CD4-positive, alpha-beta T cell (primary cell): ENCODE measurements at regions not wholly inside any gene's neighbourhood (a gene's known extent, or its start where the extent isn't known, plus 50 kb on each side); places are given as distances from the start of the nearest gene placed in this dataset.
"Not testable (repeated sequence)": the region's sequence is repeated elsewhere in the genome, so short reads cannot be mapped to it uniquely, and the experiment has no call there.

Experiments used
- ATAC-seq: fragments of 200-7000 bp; cut with Tn5 transposase; one replicate; pipeline ENCODE4 v1.10.0; 2022; ENCODE audit warnings: mild to moderate bottlenecking; ENCODE audit not compliant: poor library complexity
- CTCF ChIA-PET: fragments of 350-600 bp; sonication (Branson Sonifier 250); formaldehyde crosslinking; loops from one replicate; lab custom pipeline; 2021; ENCODE audit warnings: antibody characterized with exemption, inconsistent platforms; lab: Charles Lee
- POLR2A ChIA-PET: fragments of 350-600 bp; sonication (Branson Sonifier 250); formaldehyde crosslinking; loops from one replicate; lab custom pipeline; 2021; ENCODE audit warnings: antibody characterized with exemption, inconsistent platforms; lab: Charles Lee
- DNase-seq, 14 experiments: peaks; one replicate each; pipeline ENCODE4 v3.0.0-alpha.2; 2013 to 2020; ENCODE audit warnings: mixed read lengths in 2 of 14
- H3K27ac ChIP-seq, 2 donors: one replicate each; pipeline versions ENCODE4 v1.5.1 to v1.7.0; 2013; ENCODE audit warnings: low read length in 2 of 2, low read depth in 1 of 2, mild to moderate bottlenecking in 1 of 2
- H3K27me3 ChIP-seq, 2 experiments: 1 replicate in 1 of 2; 2 replicates in 1 of 2; pipeline versions ENCODE4 v1.6.1 to v1.7.0; 2013; ENCODE audit warnings: low read length in 2 of 2, control low read depth in 1 of 2, mild to moderate bottlenecking in 1 of 2, moderate library complexity in 1 of 2; ENCODE audit not compliant: insufficient read depth in 2 of 2, control insufficient read depth in 1 of 2
- H3K36me3 ChIP-seq: one replicate; pipeline ENCODE4 v1.6.1; 2013; ENCODE audit warnings: low read length, control low read depth; ENCODE audit not compliant: insufficient read depth
- H3K4me1 ChIP-seq: one replicate; pipeline ENCODE4 v1.6.1; 2013; ENCODE audit warnings: low read length, control low read depth; ENCODE audit not compliant: insufficient read depth
- H3K4me3 ChIP-seq: one replicate; pipeline ENCODE4 v1.5.1; 2013; ENCODE audit warnings: mild to moderate bottlenecking, low read length, moderate library complexity
- H3K9me3 ChIP-seq, 2 experiments: 1 replicate in 1 of 2; 2 replicates in 1 of 2; pipeline versions ENCODE4 v1.6.1 to v1.7.0; 2013; ENCODE audit warnings: low read length in 2 of 2, mild to moderate bottlenecking in 2 of 2, control low read depth in 1 of 2, moderate library complexity in 1 of 2; ENCODE audit not compliant: control insufficient read depth in 1 of 2, insufficient read depth in 1 of 2
- H3K27ac Mint-ChIP-seq: one replicate; pipeline ENCODE4 v1.8.0; 2020; ENCODE audit warnings: mixed read lengths
- H3K27me3 Mint-ChIP-seq: one replicate; pipeline ENCODE4 v1.8.0; 2021; ENCODE audit warnings: mixed read lengths
- H3K36me3 Mint-ChIP-seq: one replicate; pipeline ENCODE4 v1.8.0; 2021; ENCODE audit warnings: low read depth, mixed read lengths
- H3K4me1 Mint-ChIP-seq: one replicate; pipeline ENCODE4 v1.8.0; 2021; ENCODE audit warnings: low read depth, mixed read lengths
- H3K4me3 Mint-ChIP-seq: one replicate; pipeline ENCODE4 v1.8.0; 2020; ENCODE audit warnings: mild to moderate bottlenecking, mixed read lengths
- H3K9me3 Mint-ChIP-seq: one replicate; pipeline ENCODE4 v1.8.0; 2020; ENCODE audit warnings: mixed read lengths
- intact Hi-C, 2 experiments: fragments of 100-400 bp; cut with DNase I in 1 of 2; cut with micrococcal nuclease in 1 of 2; formaldehyde crosslinking; loops; one replicate each; pipeline versions ENCODE4 v1.15.1 to v1.9.0; 2023 to 2025; cut with DNase I, micrococcal nuclease
- TF ChIP-seq, protein P1 (sequence below): fragments of 200-600 bp; IDR thresholded peaks from one replicate; pipeline ENCODE4 v1.8.0; 2022; ENCODE audit warnings: antibody characterized with exemption, mild to moderate bottlenecking

DNA sequence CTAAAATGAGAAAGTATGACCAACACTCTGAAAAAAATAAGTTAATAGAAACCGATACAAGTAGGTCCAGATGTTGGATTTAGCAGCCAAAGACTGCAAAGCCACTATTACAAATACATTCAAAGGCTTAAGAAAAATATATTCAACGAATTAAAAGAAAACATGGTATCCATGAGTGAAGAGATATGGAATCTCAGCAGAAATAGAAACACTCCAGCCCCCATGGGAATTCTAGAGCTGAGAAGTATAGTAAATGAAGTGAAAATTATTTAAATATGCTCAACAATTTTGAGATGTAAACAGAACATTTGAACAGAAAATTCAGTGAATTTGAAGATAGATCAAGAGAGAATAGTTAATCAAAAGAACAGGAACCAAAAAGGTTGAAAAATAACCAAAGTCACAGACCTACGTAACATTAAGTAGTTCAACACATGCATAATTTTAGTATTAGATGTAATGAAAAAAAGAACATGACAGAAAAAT lies 72.0 kb upstream of the WIPF3 start:
- CTCF ChIA-PET, result no interaction called here
- no peaks in the 10 kb centered on the region for H3K36me3 Mint-ChIP-seq
- H3K27me3 Mint-ChIP-seq, result peaks cover 22% of the 10 kb centered on the region
- ATAC-seq, result no peak
- TF ChIP-seq, protein P1, sequence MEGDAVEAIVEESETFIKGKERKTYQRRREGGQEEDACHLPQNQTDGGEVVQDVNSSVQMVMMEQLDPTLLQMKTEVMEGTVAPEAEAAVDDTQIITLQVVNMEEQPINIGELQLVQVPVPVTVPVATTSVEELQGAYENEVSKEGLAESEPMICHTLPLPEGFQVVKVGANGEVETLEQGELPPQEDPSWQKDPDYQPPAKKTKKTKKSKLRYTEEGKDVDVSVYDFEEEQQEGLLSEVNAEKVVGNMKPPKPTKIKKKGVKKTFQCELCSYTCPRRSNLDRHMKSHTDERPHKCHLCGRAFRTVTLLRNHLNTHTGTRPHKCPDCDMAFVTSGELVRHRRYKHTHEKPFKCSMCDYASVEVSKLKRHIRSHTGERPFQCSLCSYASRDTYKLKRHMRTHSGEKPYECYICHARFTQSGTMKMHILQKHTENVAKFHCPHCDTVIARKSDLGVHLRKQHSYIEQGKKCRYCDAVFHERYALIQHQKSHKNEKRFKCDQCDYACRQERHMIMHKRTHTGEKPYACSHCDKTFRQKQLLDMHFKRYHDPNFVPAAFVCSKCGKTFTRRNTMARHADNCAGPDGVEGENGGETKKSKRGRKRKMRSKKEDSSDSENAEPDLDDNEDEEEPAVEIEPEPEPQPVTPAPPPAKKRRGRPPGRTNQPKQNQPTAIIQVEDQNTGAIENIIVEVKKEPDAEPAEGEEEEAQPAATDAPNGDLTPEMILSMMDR, result no peak
- no peak overlapping the region for H3K4me3 Mint-ChIP-seq
- no peaks in the 10 kb centered on the region for H3K4me1 Mint-ChIP-seq
- Histone ChIP-seq H3K9me3 (peaks cover 0 to 7% of the 10 kb centered on the region in 2 experiments), H3K36me3 (no peaks in the 10 kb centered on the region), H3K27me3 (peaks cover 0 to 8% of the 10 kb centered on the region in 2 experiments), H3K4me1 (no peaks in the 10 kb centered on the region), H3K4me3 (no peak overlapping the region), H3K27ac (no peak overlapping the region)
- H3K27ac Mint-ChIP-seq, result no peak overlapping the region
- no peak for DNase-seq
- POLR2A ChIA-PET, result no interaction called here
- H3K9me3 Mint-ChIP-seq, result no peaks in the 10 kb centered on the region
- intact Hi-C loops, result no loop called here

DNA sequence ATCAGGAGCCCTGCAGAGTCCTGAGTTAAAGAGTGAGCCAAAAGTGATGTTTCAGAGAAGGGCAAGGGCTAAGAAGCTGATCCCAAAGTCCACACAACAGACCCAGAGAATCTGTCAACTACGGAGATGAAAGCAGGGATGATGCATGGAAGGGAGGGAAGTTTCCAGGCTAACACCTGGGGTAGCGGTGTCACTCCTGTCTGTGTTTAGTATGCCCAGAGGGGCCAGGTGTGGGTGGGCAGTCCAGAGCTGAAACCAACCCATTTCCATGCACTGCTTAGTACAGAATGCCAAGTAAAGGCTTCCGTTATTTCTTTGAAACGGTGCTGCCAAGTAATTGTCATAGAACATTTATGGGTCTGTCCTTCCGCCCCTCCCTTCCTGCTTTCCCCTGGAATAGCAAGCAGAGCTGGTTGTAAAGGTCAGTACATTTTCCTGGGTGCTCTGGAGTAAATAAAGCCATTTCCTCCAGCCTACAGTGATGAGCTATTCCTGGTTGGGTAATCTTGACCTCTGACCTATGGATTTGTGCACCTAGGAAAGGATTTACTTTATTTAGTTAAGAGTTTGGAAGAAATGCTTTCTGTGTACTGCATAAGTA lies 58.6 kb upstream of the WIPF3 start:
- H3K27me3 ChIP-seq, intact Hi-C loops, ATAC-seq, H3K4me1 Mint-ChIP-seq, H3K36me3 ChIP-seq, H3K36me3 Mint-ChIP-seq, H3K4me1 ChIP-seq, H3K4me3 ChIP-seq, H3K27ac ChIP-seq, H3K9me3 Mint-ChIP-seq, DNase-seq, H3K9me3 ChIP-seq, H3K27ac Mint-ChIP-seq, H3K4me3 Mint-ChIP-seq, CTCF ChIA-PET, H3K27me3 Mint-ChIP-seq, POLR2A ChIA-PET: not testable (repeated sequence)

DNA sequence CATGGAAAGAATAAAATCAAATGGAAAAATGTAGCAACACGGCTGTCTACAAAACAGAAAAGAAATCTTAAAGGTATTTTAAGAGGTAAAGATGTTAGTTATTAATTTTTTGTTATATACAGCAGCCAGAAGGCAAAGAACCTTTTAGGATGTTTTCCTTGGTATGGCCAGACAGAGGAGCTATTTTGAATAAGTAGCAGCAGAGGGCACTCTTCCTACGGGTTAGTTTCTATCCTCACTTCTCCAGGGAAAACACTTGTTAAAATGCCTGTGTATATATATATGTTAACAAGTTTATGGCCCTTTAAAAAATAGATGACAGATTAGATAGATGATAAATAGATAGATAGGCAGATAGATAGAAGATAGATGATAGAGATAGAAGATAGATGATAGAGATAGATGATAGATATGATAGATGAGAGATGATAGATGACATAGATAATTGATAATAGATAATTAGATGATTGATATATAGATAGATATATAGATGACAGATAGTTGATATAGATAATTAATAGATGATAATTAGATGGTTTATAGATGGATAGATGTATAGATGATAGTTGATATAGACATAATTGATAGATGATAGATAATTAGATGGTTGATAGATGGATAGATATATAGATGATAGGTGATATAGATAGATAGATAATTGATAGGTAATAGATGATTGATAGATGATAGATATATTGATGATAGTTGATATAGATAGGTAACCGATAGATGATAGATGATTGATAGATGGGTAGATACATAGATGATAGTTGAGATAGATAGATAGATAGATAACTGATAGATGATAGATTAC lies 57.8 kb upstream of the WIPF3 start:
- CTCF ChIA-PET, result no interaction called here
- TF ChIP-seq, protein P1, result no peak
- Histone ChIP-seq H3K4me1 (no peaks in the 10 kb centered on the region), H3K27ac (no peak overlapping the region), H3K9me3 (peaks cover 0 to 4% of the 10 kb centered on the region in 2 experiments), H3K4me3 (no peak overlapping the region), H3K27me3 (no peaks in the 10 kb centered on the region), H3K36me3 (no peaks in the 10 kb centered on the region)
- Mint-ChIP-seq H3K9me3 (no peaks in the 10 kb centered on the region), H3K36me3 (no peaks in the 10 kb centered on the region), H3K27ac (no peak overlapping the region), H3K4me3 (no peak overlapping the region), H3K27me3 (no peaks in the 10 kb centered on the region), H3K4me1 (no peaks in the 10 kb centered on the region)
- intact Hi-C loops, result no loop called here
- no peak for ATAC-seq
- POLR2A ChIA-PET, result no interaction called here
- peak in 2 of 14 experiments; percentile 2 to 6 for DNase-seq
